Endothelial cell of umbilical vein (primary cell): ENCODE measurements at regions not wholly inside any gene's neighbourhood (a gene's known extent, or its start where the extent isn't known, plus 50 kb on each side); places are given as distances from the start of the nearest gene placed in this dataset.

ENCODE experiments used
- BruUV-seq: library from RNA; stranded (reverse); fragments of 400-500 nt; replicated peaks from 2 replicates; lab custom pipeline; 2021; lab: Mats Ljungman, UMichigan
- CTCF ChIA-PET: fragments of 300-600, 350-600 bp; sonication (Branson Sonifier 250); formaldehyde crosslinking; loops from one replicate; lab custom pipeline; 2021; ENCODE audit warnings: antibody characterized with exemption, inconsistent platforms; lab: Charles Lee
- POLR2A ChIA-PET: fragments of 300-600, 350-600 bp; sonication (Branson Sonifier 250); formaldehyde crosslinking; loops from one replicate; lab custom pipeline; 2021; ENCODE audit warnings: antibody characterized with exemption, inconsistent platforms; lab: Charles Lee
- DNase-seq: peaks from one replicate; pipeline ENCODE4 v3.0.0-alpha.2; 2011; ENCODE audit warnings: low read depth, low spot score
- FAIRE-seq: peaks from 2 replicates; lab custom pipeline; 2011; peaks lifted over from hg19 to GRCh38; lab: Jason Lieb, UNC
- H2AFZ ChIP-seq: 2 replicates; pipeline ENCODE4 v1.6.0; 2012; ENCODE audit warnings: low read depth, low read length, control low read depth, inconsistent platforms
- H3K27ac ChIP-seq: 2 replicates; pipeline ENCODE4 v1.5.1; 2011; ENCODE audit warnings: low read depth, mild to moderate bottlenecking, control low read depth, low read length, moderate library complexity; ENCODE audit not compliant: insufficient read depth
- H3K27me3 ChIP-seq, 2 experiments: 2 replicates each; pipeline versions ENCODE4 v1.6.0 to v1.6.1; 2011; ENCODE audit warnings: low read length in 2 of 2, mixed read lengths in 1 of 2; ENCODE audit not compliant: control insufficient read depth in 2 of 2, insufficient read depth in 2 of 2
- H3K36me3 ChIP-seq, 2 experiments: 2 replicates in 1 of 2; 3 replicates in 1 of 2; pipeline ENCODE4 v1.5.1; 2011; ENCODE audit warnings: low read length in 2 of 2, mild to moderate bottlenecking in 1 of 2, moderate library complexity in 1 of 2; ENCODE audit not compliant: control insufficient read depth in 2 of 2, insufficient read depth in 2 of 2; ENCODE audit errors: extremely low read depth in 1 of 2
- H3K4me1 ChIP-seq: 3 replicates; pipeline ENCODE4 v1.5.1; 2011; ENCODE audit warnings: mild to moderate bottlenecking, low read length; ENCODE audit not compliant: control insufficient read depth, insufficient read depth; ENCODE audit errors: extremely low read depth
- H3K4me2 ChIP-seq: 2 replicates; pipeline ENCODE4 v1.6.1; 2011; ENCODE audit warnings: low read length, control low read depth, mixed read lengths; ENCODE audit not compliant: insufficient read depth
- H3K4me3 ChIP-seq, 3 experiments: fragments of 200-600 bp in 1 of 3; sonication (generic), shearing (Covaris generic) in 1 of 3; replicated peaks in 1 of 3; 2 replicates each; pipeline ENCODE4 v1.5.1; 2011 to 2016; ENCODE audit warnings: control low read depth in 3 of 3, low read length in 3 of 3, mild to moderate bottlenecking in 2 of 3, inconsistent platforms in 1 of 3, low read depth in 1 of 3, moderate library complexity in 1 of 3; ENCODE audit not compliant: insufficient read depth in 1 of 3
- H3K79me2 ChIP-seq: 2 replicates; pipeline ENCODE4 v1.6.0; 2012; ENCODE audit warnings: low read length, inconsistent platforms; ENCODE audit not compliant: control insufficient read depth, insufficient read depth
- H3K9ac ChIP-seq: replicated peaks from 2 replicates; pipeline ENCODE3; 2011; ENCODE audit warnings: low read length, control low read depth; ENCODE audit not compliant: insufficient read depth; ENCODE audit errors: extremely low read depth
- H3K9me1 ChIP-seq: replicated peaks from 3 replicates; pipeline ENCODE4 v1.6.0; 2011; ENCODE audit warnings: mild to moderate bottlenecking, low read length; ENCODE audit not compliant: control insufficient read depth, insufficient read depth; ENCODE audit errors: extremely low read depth
- H3K9me3 ChIP-seq: replicated peaks from 2 replicates; pipeline ENCODE4 v1.5.1; 2012; ENCODE audit warnings: low read length, inconsistent platforms; ENCODE audit not compliant: control insufficient read depth, insufficient read depth
- H4K20me1 ChIP-seq: replicated peaks from 2 replicates; pipeline ENCODE3; 2011; ENCODE audit warnings: mild to moderate bottlenecking, low read length; ENCODE audit not compliant: control insufficient read depth, insufficient read depth; ENCODE audit errors: extremely low read depth
- CTCF ChIP-seq, 2 donors: IDR thresholded peaks; 1 replicate in 1 of 2; 2 replicates in 1 of 2; pipeline ENCODE4 v1.5.1; 2011; ENCODE audit warnings: low read length in 2 of 2, mild to moderate bottlenecking in 2 of 2, moderate library complexity in 2 of 2, control low read depth in 1 of 2, inconsistent platforms in 1 of 2, low read depth in 1 of 2; ENCODE audit not compliant: insufficient read depth in 1 of 2; ENCODE audit errors: extremely low read depth in 1 of 2
- EZH2 ChIP-seq: IDR thresholded peaks from 2 replicates; pipeline ENCODE4 v1.6.1; 2012; ENCODE audit warnings: borderline replicate concordance, low read depth, mild to moderate bottlenecking, moderate library complexity, low read length, inconsistent platforms; ENCODE audit not compliant: severe bottlenecking
- FOS ChIP-seq: IDR thresholded peaks from 2 replicates; pipeline ENCODE4 v1.6.1; 2011; ENCODE audit warnings: mild to moderate bottlenecking, low read length, moderate library complexity, borderline replicate concordance; ENCODE audit not compliant: insufficient read depth
- GATA2 ChIP-seq: IDR thresholded peaks from 2 replicates; pipeline ENCODE4 v1.7.0; 2011; ENCODE audit warnings: low read depth, mild to moderate bottlenecking, moderate library complexity, mixed read lengths, low read length; ENCODE audit not compliant: insufficient read length, insufficient read depth
- JUN ChIP-seq: IDR thresholded peaks from 2 replicates; pipeline ENCODE4 v1.6.1; 2011; ENCODE audit warnings: borderline replicate concordance, low read depth; ENCODE audit not compliant: insufficient read length, insufficient read depth
- MAX ChIP-seq: IDR thresholded peaks from 2 replicates; pipeline ENCODE4 v1.6.1; 2011; ENCODE audit not compliant: insufficient read depth, insufficient read length
- MYC ChIP-seq: IDR thresholded peaks from one replicate; pipeline ENCODE4 v1.6.1; 2011; ENCODE audit warnings: mild to moderate bottlenecking, low read depth, low read length
- POLR2A ChIP-seq: IDR thresholded peaks from 2 replicates; pipeline ENCODE4 v1.6.1; 2012; ENCODE audit warnings: low read depth, mild to moderate bottlenecking, control low read depth, low read length
- POLR2AphosphoS5 ChIP-seq: IDR thresholded peaks from 2 replicates; pipeline ENCODE4 v1.6.1; 2012; ENCODE audit warnings: low read depth, mild to moderate bottlenecking, control low read depth, low read length, moderate library complexity; ENCODE audit not compliant: insufficient read depth
- dilution Hi-C: fragments of 300-500 bp; cut with MboI; formaldehyde crosslinking; loops from one replicate; pipeline ENCODE4 v1.15.0; 2019; ENCODE audit warnings: low sequenced_read_pairs; ENCODE audit not compliant: extremely low pct_ligation_motif_present
- intact Hi-C: fragments of 100-400 bp; cut with micrococcal nuclease; formaldehyde crosslinking; loops from one replicate; pipeline ENCODE4 v1.10.0; 2022

GRCh38 chr14:52153939-52154338 is 85.1 kb upstream of the NID2 start:
- Histone ChIP-seq H3K27ac (no peak overlapping the region), H3K36me3 (no peaks in the 10 kb centered on the region), H4K20me1 (no peaks in the 10 kb centered on the region), H3K9me3 (no peaks in the 10 kb centered on the region), H2AFZ (no peak overlapping the region), H3K4me1 (no peaks in the 10 kb centered on the region), H3K9ac (no peak overlapping the region), H3K27me3 (peaks cover 1 to 8% of the 10 kb centered on the region in 2 experiments), H3K4me2 (no peak overlapping the region), H3K9me1 (no peaks in the 10 kb centered on the region), H3K4me3 (no peak overlapping the region), H3K79me2 (no peaks in the 10 kb centered on the region)
- no peak for TF ChIP-seq POLR2A
- TF ChIP-seq JUN: no peak
- no peak for TF ChIP-seq MYC
- TF ChIP-seq MAX: no peak
- BruUV-seq: no TSS peak
- POLR2A ChIA-PET: interaction anchor here (0.7 kb wide), 1 partner anchor 108 kb away, joined by 3 read pairs; no protein-coding TSS in a partner anchor
- intact Hi-C loops (no loop called here), dilution Hi-C loops (no loop called here)
- DNase-seq (no peak), FAIRE-seq (no peak)
- CTCF ChIA-PET: interaction anchor here (2.0 kb wide), 1 partner anchor 158 kb away, joined by 4 read pairs; no protein-coding TSS in a partner anchor

GRCh38 chr14:52150162-52150561 is 81.3 kb upstream of the NID2 start:
- POLR2A ChIA-PET: no interaction called here
- dilution Hi-C loops: no loop called here

More at GRCh38 chr14:52150162-52150561, 81.3 kb upstream of the NID2 start:
- Histone ChIP-seq H3K4me3 (no peak overlapping the region), H3K9me3 (no peaks in the 10 kb centered on the region), H3K27ac (no peak overlapping the region), H2AFZ (no peak overlapping the region), H3K27me3 (peaks cover 1 to 12% of the 10 kb centered on the region in 2 experiments), H3K36me3 (no peaks in the 10 kb centered on the region), H3K9me1 (no peaks in the 10 kb centered on the region), H3K9ac (no peak overlapping the region), H3K4me1 (no peaks in the 10 kb centered on the region), H3K79me2 (no peaks in the 10 kb centered on the region), H3K4me2 (no peak overlapping the region), H4K20me1 (no peaks in the 10 kb centered on the region)
- FAIRE-seq (no peak), DNase-seq (no peak)
- TF ChIP-seq JUN: no peak
- TF ChIP-seq EZH2: no peak
- TF ChIP-seq MAX: no peak
- no peak for TF ChIP-seq POLR2A
- TF ChIP-seq GATA2: no peak
- TF ChIP-seq MYC: no peak
- no peak for TF ChIP-seq FOS
- TF ChIP-seq POLR2AphosphoS5: no peak
- no peak for TF ChIP-seq CTCF (IDR thresholded peaks at IDR 0.05; ENCODE audit: extremely low read depth in 1 of 2, insufficient read depth in 1 of 2, low read depth in 1 of 2, low read length in 2 of 2)
- CTCF ChIA-PET: no interaction called here
- intact Hi-C loops: no loop called here
- no TSS peak for BruUV-seq
